ENCODE measurements at regions not wholly inside any gene's neighbourhood (a gene's known extent, or its start where the extent isn't known, plus 50 kb on each side); places are given as distances from the start of the nearest gene placed in this dataset.
"Not testable (repeated sequence)": the region's sequence is repeated elsewhere in the genome, so short reads cannot be mapped to it uniquely, and the experiment has no call there.

GRCh38 chr1:166626711-166627110, 212.6 kb upstream of the POGK start:
- no peak for DNase-seq (ENCODE audit: low read depth)

GRCh38 chr1:166627558-166627957, 211.7 kb upstream of the POGK start:
- no peak for DNase-seq (ENCODE audit: low read depth)

GRCh38 chr1:166628259-166628658, 211.0 kb upstream of the POGK start:
- DNase-seq (ENCODE audit: low read depth) = no peak

- DNase-seq (ENCODE audit: low read depth) = no peak
Measured at GRCh38 chr1:166629946-166630345, 209.3 kb upstream of the POGK start.

GRCh38 chr1:166630369-166630768, 208.9 kb upstream of the POGK start:
- DNase-seq (ENCODE audit: low read depth) = no peak

GRCh38 chr1:166638137-166638536, 201.1 kb upstream of the POGK start:
- DNase-seq (ENCODE audit: low read depth) = no peak

- not testable (repeated sequence) for DNase-seq (ENCODE audit: low read depth)
Measured at GRCh38 chr1:166657228-166657627, 182.0 kb upstream of the POGK start.

GRCh38 chr1:166666790-166667189, 172.5 kb upstream of the POGK start:
- DNase-seq (ENCODE audit: low read depth) = not testable (repeated sequence)

GRCh38 chr1:166667600-166667999, 171.7 kb upstream of the POGK start:
- DNase-seq (ENCODE audit: low read depth) = not testable (repeated sequence)

- no peak for DNase-seq (ENCODE audit: low read depth)
Measured at GRCh38 chr1:166671627-166672026, 167.6 kb upstream of the POGK start.

- DNase-seq (ENCODE audit: low read depth) = no peak
Measured at GRCh38 chr1:166673722-166674121, 165.6 kb upstream of the POGK start.

- DNase-seq (ENCODE audit: low read depth) = no peak
Measured at GRCh38 chr1:166675213-166675612, 164.1 kb upstream of the POGK start.

GRCh38 chr1:166676981-166677380, 162.3 kb upstream of the POGK start:
- DNase-seq (ENCODE audit: low read depth) = no peak

- DNase-seq (ENCODE audit: low read depth) = no peak
Measured at GRCh38 chr1:166679369-166679768, 159.9 kb upstream of the POGK start.

- no peak for DNase-seq (ENCODE audit: low read depth)
Measured at GRCh38 chr1:166682588-166682987, 156.7 kb upstream of the POGK start.

GRCh38 chr1:166684669-166685068, 154.6 kb upstream of the POGK start:
- not testable (repeated sequence) for DNase-seq (ENCODE audit: low read depth)

GRCh38 chr1:166685200-166685599, 154.1 kb upstream of the POGK start:
- no peak for DNase-seq (ENCODE audit: low read depth)

- DNase-seq (ENCODE audit: low read depth) = not testable (repeated sequence)
Measured at GRCh38 chr1:166685891-166686290, 153.4 kb upstream of the POGK start.

GRCh38 chr1:166690596-166690995, 148.7 kb upstream of the POGK start:
- DNase-seq (ENCODE audit: low read depth) = not testable (repeated sequence)

GRCh38 chr1:166691476-166691875, 147.8 kb upstream of the POGK start:
- DNase-seq (ENCODE audit: low read depth) = no peak

GRCh38 chr1:166692346-166692745, 146.9 kb upstream of the POGK start:
- DNase-seq (ENCODE audit: low read depth) = no peak

- no peak for DNase-seq (ENCODE audit: low read depth)
Measured at GRCh38 chr1:166693158-166693557, 146.1 kb upstream of the POGK start.

GRCh38 chr1:166693673-166694297, 145.5 kb upstream of the POGK start:
- no peak for DNase-seq (ENCODE audit: low read depth)

- DNase-seq (ENCODE audit: low read depth) = no peak
Measured at GRCh38 chr1:166695115-166695514, 144.2 kb upstream of the POGK start.
